ENCODE measurements at regions not wholly inside any gene's neighbourhood (a gene's known extent, or its start where the extent isn't known, plus 50 kb on each side); places are given as distances from the start of the nearest gene placed in this dataset.
A peak's percentile ranks its signal among the peaks of the same experiment; 100 is the strongest.

DNA sequence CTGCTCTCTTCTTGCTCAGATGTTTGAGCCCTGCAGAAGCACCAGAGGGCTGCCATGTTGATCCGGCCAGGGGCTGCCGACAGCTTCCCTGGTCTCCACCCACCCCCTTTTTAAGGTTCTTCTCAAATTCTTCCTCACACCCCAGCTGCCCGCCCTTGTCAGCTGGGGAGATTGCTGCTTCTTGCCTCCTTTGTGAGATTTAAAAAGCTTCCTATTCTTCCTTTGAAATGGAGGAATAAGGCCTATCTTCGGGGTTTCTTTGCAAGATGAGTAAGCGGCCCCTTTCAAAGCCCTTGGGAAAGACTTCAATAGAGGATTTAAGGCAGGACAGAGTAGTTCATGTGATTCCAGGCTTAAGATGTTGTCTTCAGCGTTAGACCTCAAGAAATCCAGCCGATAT, 211.9 kb upstream of the SHH start:
- Histone ChIP-seq H3K4me2 (ENCODE audit: insufficient read depth, low read length, poor library complexity, severe bottlenecking) (no peak overlapping the region), H3K36me3 (replicated peaks in 1 of 2; ENCODE audit: control insufficient read depth in 2 of 2, insufficient read depth in 2 of 2, low read length in 2 of 2) (no peaks in the 10 kb centered on the region), H3K4me1 (ENCODE audit: control insufficient read depth in 2 of 2, insufficient read depth in 1 of 2, low read depth in 1 of 2, low read length in 2 of 2) (peaks cover 0 to 25% of the 10 kb centered on the region in 2 donors), H4K91ac (ENCODE audit: low read depth, low read length, poor library complexity) (no peak overlapping the region), H3K27me3 (ENCODE audit: control insufficient read depth in 3 of 3, insufficient read depth in 3 of 3, low read depth in 1 of 3, low read length in 3 of 3) (no peaks in the 10 kb centered on the region), H2BK120ac (ENCODE audit: low read depth, low read length) (no peak overlapping the region), H3K14ac (ENCODE audit: low read length) (no peak overlapping the region), H3K4me3 (ENCODE audit: low read length in 2 of 2) (no peak overlapping the region), H3K9ac (ENCODE audit: low read depth, low read length, poor library complexity) (no peak overlapping the region), H3K18ac (ENCODE audit: low read length) (no peak overlapping the region), H3K4ac (ENCODE audit: low read length) (no peak overlapping the region), H3K23ac (ENCODE audit: low read depth, low read length, poor library complexity) (no peak overlapping the region), H3K79me1 (ENCODE audit: low read depth, low read length) (no peaks in the 10 kb centered on the region), H2AK5ac (ENCODE audit: low read depth, low read length) (no peak overlapping the region), H3K27ac (replicated peaks; ENCODE audit: low read length) (peak overlapping the region; percentile 50), H2BK12ac (ENCODE audit: low read length) (no peak overlapping the region), H4K8ac (ENCODE audit: low read depth, low read length) (no peak overlapping the region), H2AFZ (ENCODE audit: low read length) (peak overlapping the region; percentile 55), H3K9me3 (replicated peaks in 1 of 2; ENCODE audit: control insufficient read depth in 2 of 2, insufficient read depth in 1 of 2, low read depth in 1 of 2, low read length in 2 of 2) (peaks cover 0 to 3% of the 10 kb centered on the region in 2 donors), H2BK15ac (ENCODE audit: low read length) (no peak overlapping the region), H2BK5ac (ENCODE audit: low read length) (no peak overlapping the region)
- DNase-seq (ENCODE audit: low spot score) = no peak
- WGBS, 2 donors (ENCODE audit: extremely low coverage in 2 of 2, insufficient read length in 2 of 2, insufficient replicate concordance in 1 of 2) = no CpG with 5 or more reads among the region's 7 CpGs

- Histone ChIP-seq H3K4me1 (ENCODE audit: control insufficient read depth in 2 of 2, insufficient read depth in 1 of 2, low read depth in 1 of 2, low read length in 2 of 2) (peaks cover 0 to 16% of the 10 kb centered on the region in 2 donors), H3K9ac (ENCODE audit: low read depth, low read length, poor library complexity) (no peak overlapping the region), H2BK15ac (ENCODE audit: low read length) (peak overlapping the region; percentile 18), H2BK12ac (ENCODE audit: low read length) (peak overlapping the region; percentile 96), H3K4me2 (ENCODE audit: insufficient read depth, low read length, poor library complexity, severe bottlenecking) (no peak overlapping the region), H3K27me3 (ENCODE audit: control insufficient read depth in 3 of 3, insufficient read depth in 3 of 3, low read depth in 1 of 3, low read length in 3 of 3) (no peaks in the 10 kb centered on the region), H4K91ac (ENCODE audit: low read depth, low read length, poor library complexity) (no peak overlapping the region), H2AK5ac (ENCODE audit: low read depth, low read length) (peak overlapping the region; percentile 56), H3K27ac (replicated peaks; ENCODE audit: low read length) (no peak overlapping the region), H3K79me1 (ENCODE audit: low read depth, low read length) (no peaks in the 10 kb centered on the region), H3K18ac (ENCODE audit: low read length) (peak overlapping the region; percentile 27), H3K4ac (ENCODE audit: low read length) (no peak overlapping the region), H3K9me3 (replicated peaks in 1 of 2; ENCODE audit: control insufficient read depth in 2 of 2, insufficient read depth in 1 of 2, low read depth in 1 of 2, low read length in 2 of 2) (peaks cover 0 to 3% of the 10 kb centered on the region in 2 donors), H4K8ac (ENCODE audit: low read depth, low read length) (no peak overlapping the region), H3K14ac (ENCODE audit: low read length) (no peak overlapping the region), H2BK5ac (ENCODE audit: low read length) (no peak overlapping the region), H3K4me3 (ENCODE audit: low read length in 2 of 2) (no peak overlapping the region), H3K36me3 (replicated peaks in 1 of 2; ENCODE audit: control insufficient read depth in 2 of 2, insufficient read depth in 2 of 2, low read length in 2 of 2) (no peaks in the 10 kb centered on the region), H3K23ac (ENCODE audit: low read depth, low read length, poor library complexity) (no peak overlapping the region), H2BK120ac (ENCODE audit: low read depth, low read length) (no peak overlapping the region), H2AFZ (ENCODE audit: low read length) (no peak overlapping the region)
- DNase-seq (ENCODE audit: low spot score) = no peak
- WGBS, 2 donors (ENCODE audit: extremely low coverage in 2 of 2, insufficient read length in 2 of 2, insufficient replicate concordance in 1 of 2) = no CpG with 5 or more reads among the region's 26 CpGs
These were observed 210.5 kb upstream of the SHH start for GRCh38 chr7:156022483-156023459.

DNA sequence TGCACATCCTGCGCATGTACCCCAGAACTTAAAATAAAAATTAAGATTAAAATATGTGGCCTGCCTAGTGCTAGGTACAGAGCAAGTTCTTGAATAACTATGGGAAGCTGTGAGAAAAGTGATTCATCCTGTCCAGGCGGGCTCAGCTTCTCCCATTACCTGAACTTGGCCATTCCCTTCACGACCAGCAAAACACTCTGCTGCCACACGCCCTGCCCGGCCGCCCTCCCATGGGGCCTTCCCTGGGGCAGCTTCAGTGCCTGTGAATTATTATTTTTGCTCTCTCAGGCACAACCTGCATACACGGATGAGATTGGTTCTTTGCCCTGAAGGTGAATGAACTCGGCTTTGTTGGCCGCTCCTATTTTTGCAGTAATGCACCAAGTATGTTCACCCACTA, 209.2 kb upstream of the SHH start:
- H2BK5ac ChIP-seq (ENCODE audit: low read length) = no peak overlapping the region
- no peak overlapping the region for H2AFZ ChIP-seq (ENCODE audit: low read length)
- peaks cover 0 to 3% of the 10 kb centered on the region in 2 donors for H3K9me3 ChIP-seq (replicated peaks in 1 of 2; ENCODE audit: control insufficient read depth in 2 of 2, insufficient read depth in 1 of 2, low read depth in 1 of 2, low read length in 2 of 2)
- H3K27me3 ChIP-seq (ENCODE audit: control insufficient read depth in 3 of 3, insufficient read depth in 3 of 3, low read depth in 1 of 3, low read length in 3 of 3) = no peaks in the 10 kb centered on the region
- H3K36me3 ChIP-seq (replicated peaks in 1 of 2; ENCODE audit: control insufficient read depth in 2 of 2, insufficient read depth in 2 of 2, low read length in 2 of 2) = no peaks in the 10 kb centered on the region
- H3K4me2 ChIP-seq (ENCODE audit: insufficient read depth, low read length, poor library complexity, severe bottlenecking) = no peak overlapping the region
- no peak overlapping the region for H2BK12ac ChIP-seq (ENCODE audit: low read length)
- H3K9ac ChIP-seq (ENCODE audit: low read depth, low read length, poor library complexity) = no peak overlapping the region
- no peak overlapping the region for H3K4ac ChIP-seq (ENCODE audit: low read length)
- no peak overlapping the region for H3K27ac ChIP-seq (replicated peaks; ENCODE audit: low read length)
- no peak overlapping the region for H4K91ac ChIP-seq (ENCODE audit: low read depth, low read length, poor library complexity)
- no peak overlapping the region for H4K8ac ChIP-seq (ENCODE audit: low read depth, low read length)
- H3K79me1 ChIP-seq (ENCODE audit: low read depth, low read length) = no peaks in the 10 kb centered on the region
- no peak overlapping the region for H3K14ac ChIP-seq (ENCODE audit: low read length)
- H3K23ac ChIP-seq (ENCODE audit: low read depth, low read length, poor library complexity) = no peak overlapping the region
- no peak overlapping the region for H2BK120ac ChIP-seq (ENCODE audit: low read depth, low read length)
- H3K18ac ChIP-seq (ENCODE audit: low read length) = peak overlapping the region; percentile 81
- H2AK5ac ChIP-seq (ENCODE audit: low read depth, low read length) = no peak overlapping the region
- WGBS, 2 donors (ENCODE audit: extremely low coverage in 2 of 2, insufficient read length in 2 of 2, insufficient replicate concordance in 1 of 2) = no CpG with 5 or more reads among the region's 9 CpGs
- H3K4me1 ChIP-seq (ENCODE audit: control insufficient read depth in 2 of 2, insufficient read depth in 1 of 2, low read depth in 1 of 2, low read length in 2 of 2) = peaks cover 0 to 10% of the 10 kb centered on the region in 2 donors
- H2BK15ac ChIP-seq (ENCODE audit: low read length) = no peak overlapping the region
- no peak for DNase-seq (ENCODE audit: low spot score)
- no peak overlapping the region for H3K4me3 ChIP-seq (ENCODE audit: low read length in 2 of 2)

- no peak overlapping the region for H2BK15ac ChIP-seq (ENCODE audit: low read length)
- no peak overlapping the region for H2BK12ac ChIP-seq (ENCODE audit: low read length)
- H2AK5ac ChIP-seq (ENCODE audit: low read depth, low read length) = no peak overlapping the region
- H3K4ac ChIP-seq (ENCODE audit: low read length) = no peak overlapping the region
- H2BK120ac ChIP-seq (ENCODE audit: low read depth, low read length) = no peak overlapping the region
- H4K8ac ChIP-seq (ENCODE audit: low read depth, low read length) = no peak overlapping the region
- H3K18ac ChIP-seq (ENCODE audit: low read length) = no peak overlapping the region
- no peak overlapping the region for H3K23ac ChIP-seq (ENCODE audit: low read depth, low read length, poor library complexity)
- H3K4me3 ChIP-seq (ENCODE audit: low read length in 2 of 2) = no peak overlapping the region
- no peak overlapping the region for H3K14ac ChIP-seq (ENCODE audit: low read length)
- WGBS, 2 donors (ENCODE audit: extremely low coverage in 2 of 2, insufficient read length in 2 of 2, insufficient replicate concordance in 1 of 2) = no CpG with 5 or more reads among the region's 5 CpGs
- H2AFZ ChIP-seq (ENCODE audit: low read length) = no peak overlapping the region
- H3K27ac ChIP-seq (replicated peaks; ENCODE audit: low read length) = no peak overlapping the region
- no peak overlapping the region for H3K4me2 ChIP-seq (ENCODE audit: insufficient read depth, low read length, poor library complexity, severe bottlenecking)
- H3K9me3 ChIP-seq (replicated peaks in 1 of 2; ENCODE audit: control insufficient read depth in 2 of 2, insufficient read depth in 1 of 2, low read depth in 1 of 2, low read length in 2 of 2) = peaks cover 0 to 3% of the 10 kb centered on the region in 2 donors
- no peak overlapping the region for H4K91ac ChIP-seq (ENCODE audit: low read depth, low read length, poor library complexity)
- H3K36me3 ChIP-seq (replicated peaks in 1 of 2; ENCODE audit: control insufficient read depth in 2 of 2, insufficient read depth in 2 of 2, low read length in 2 of 2) = no peaks in the 10 kb centered on the region
- DNase-seq (ENCODE audit: low spot score) = no peak
- H3K4me1 ChIP-seq (ENCODE audit: control insufficient read depth in 2 of 2, insufficient read depth in 1 of 2, low read depth in 1 of 2, low read length in 2 of 2) = peaks cover 0 to 10% of the 10 kb centered on the region in 2 donors
- no peak overlapping the region for H3K9ac ChIP-seq (ENCODE audit: low read depth, low read length, poor library complexity)
- no peaks in the 10 kb centered on the region for H3K79me1 ChIP-seq (ENCODE audit: low read depth, low read length)
- H2BK5ac ChIP-seq (ENCODE audit: low read length) = no peak overlapping the region
- H3K27me3 ChIP-seq (ENCODE audit: control insufficient read depth in 3 of 3, insufficient read depth in 3 of 3, low read depth in 1 of 3, low read length in 3 of 3) = no peaks in the 10 kb centered on the region
These were observed 208.3 kb upstream of the SHH start for GRCh38 chr7:156020566-156020965.
